ENCODE measurements at regions not wholly inside any gene's neighbourhood (a gene's known extent, or its start where the extent isn't known, plus 50 kb on each side); places are given as distances from the start of the nearest gene placed in this dataset.

DNA sequence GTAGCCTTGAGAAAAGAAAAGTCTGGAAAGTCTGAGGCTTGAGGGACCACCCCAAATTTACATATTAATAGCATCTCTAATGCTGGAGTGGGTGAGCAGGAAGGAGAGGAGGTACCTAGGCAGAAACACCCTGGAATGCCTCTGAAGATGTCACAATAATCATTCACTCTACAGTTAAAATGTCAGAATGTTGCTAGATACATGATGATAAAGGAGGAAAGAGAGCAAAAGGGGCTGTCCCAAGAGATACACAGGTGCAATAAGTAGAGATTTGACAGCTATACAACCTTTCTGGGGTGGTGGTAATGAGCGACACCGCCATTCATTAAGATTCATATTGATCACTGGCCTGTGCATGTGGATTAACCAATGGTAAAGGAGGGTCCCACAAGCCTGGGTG lies 540.5 kb upstream of the FBXO33 start:
- TF ChIP-seq, protein P1, sequence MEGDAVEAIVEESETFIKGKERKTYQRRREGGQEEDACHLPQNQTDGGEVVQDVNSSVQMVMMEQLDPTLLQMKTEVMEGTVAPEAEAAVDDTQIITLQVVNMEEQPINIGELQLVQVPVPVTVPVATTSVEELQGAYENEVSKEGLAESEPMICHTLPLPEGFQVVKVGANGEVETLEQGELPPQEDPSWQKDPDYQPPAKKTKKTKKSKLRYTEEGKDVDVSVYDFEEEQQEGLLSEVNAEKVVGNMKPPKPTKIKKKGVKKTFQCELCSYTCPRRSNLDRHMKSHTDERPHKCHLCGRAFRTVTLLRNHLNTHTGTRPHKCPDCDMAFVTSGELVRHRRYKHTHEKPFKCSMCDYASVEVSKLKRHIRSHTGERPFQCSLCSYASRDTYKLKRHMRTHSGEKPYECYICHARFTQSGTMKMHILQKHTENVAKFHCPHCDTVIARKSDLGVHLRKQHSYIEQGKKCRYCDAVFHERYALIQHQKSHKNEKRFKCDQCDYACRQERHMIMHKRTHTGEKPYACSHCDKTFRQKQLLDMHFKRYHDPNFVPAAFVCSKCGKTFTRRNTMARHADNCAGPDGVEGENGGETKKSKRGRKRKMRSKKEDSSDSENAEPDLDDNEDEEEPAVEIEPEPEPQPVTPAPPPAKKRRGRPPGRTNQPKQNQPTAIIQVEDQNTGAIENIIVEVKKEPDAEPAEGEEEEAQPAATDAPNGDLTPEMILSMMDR (IDR thresholded peaks at IDR 0.05; ENCODE audit: low read depth, low read length, missing input control), result no peak
- TF ChIP-seq EGR1 (IDR thresholded peaks at IDR 0.05; ENCODE audit: low read depth in 2 of 2) (no peak), RXRA (IDR thresholded peaks at IDR 0.05) (no peak), SP1 (IDR thresholded peaks at IDR 0.05) (no peak), JUND (IDR thresholded peaks at IDR 0.05) (no peak), YY1 (IDR thresholded peaks at IDR 0.05) (no peak)
- TF ChIP-seq, protein P2, sequence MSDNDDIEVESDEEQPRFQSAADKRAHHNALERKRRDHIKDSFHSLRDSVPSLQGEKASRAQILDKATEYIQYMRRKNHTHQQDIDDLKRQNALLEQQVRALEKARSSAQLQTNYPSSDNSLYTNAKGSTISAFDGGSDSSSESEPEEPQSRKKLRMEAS (IDR thresholded peaks at IDR 0.05), result no peak
